ENCODE measurements at regions not wholly inside any gene's neighbourhood (a gene's known extent, or its start where the extent isn't known, plus 50 kb on each side); places are given as distances from the start of the nearest gene placed in this dataset.

- CTCF ChIA-PET = no interaction called here
- POLR2A ChIA-PET = no interaction called here
- H3K4me3 ChIP-seq (ENCODE audit: low read depth, low read length) = no peak overlapping the region
- no peak for DNase-seq (ENCODE audit: low read depth, low spot score)
- no peak for TF ChIP-seq CTCF (IDR thresholded peaks at IDR 0.05; ENCODE audit: insufficient read depth, low read length, missing control alignments)
Observed at GRCh38 chr2:38191516-38191915, 115.6 kb upstream of the CYP1B1 start.

GRCh38 chr2:38190542-38191218 lies 114.7 kb upstream of the CYP1B1 start:
- peak; percentile 62 for DNase-seq (ENCODE audit: low read depth, low spot score)
- no peak for TF ChIP-seq CTCF (IDR thresholded peaks at IDR 0.05; ENCODE audit: insufficient read depth, low read length, missing control alignments)
- ChIA-PET POLR2A (interaction anchor here (0.6 kb wide), 1 partner anchor 854 kb away, joined by 3 read pairs; no protein-coding TSS in a partner anchor), CTCF (no interaction called here)
- H3K4me3 ChIP-seq (ENCODE audit: low read depth, low read length) = no peak overlapping the region

- CTCF ChIA-PET = interaction anchor here (1.2 kb wide), 1 partner anchor 10 kb away, joined by 3 read pairs; no protein-coding TSS in a partner anchor
- no peak for DNase-seq (ENCODE audit: low read depth, low spot score)
- no peak overlapping the region for H3K4me3 ChIP-seq (ENCODE audit: low read depth, low read length)
- POLR2A ChIA-PET = no interaction called here
- TF ChIP-seq CTCF (IDR thresholded peaks at IDR 0.05; ENCODE audit: insufficient read depth, low read length, missing control alignments) = no peak
Observed at GRCh38 chr2:38187541-38188011, 111.6 kb upstream of the CYP1B1 start.

GRCh38 chr2:38185012-38185491 lies 109.1 kb upstream of the CYP1B1 start:
- H3K4me3 ChIP-seq (ENCODE audit: low read depth, low read length) = no peak overlapping the region
- CTCF ChIA-PET = no interaction called here
- DNase-seq (ENCODE audit: low read depth, low spot score) = no peak
- TF ChIP-seq CTCF (IDR thresholded peaks at IDR 0.05; ENCODE audit: insufficient read depth, low read length, missing control alignments) = no peak
- POLR2A ChIA-PET = no interaction called here

GRCh38 chr2:38182492-38183003 lies 106.6 kb upstream of the CYP1B1 start:
- ChIA-PET CTCF (no interaction called here), POLR2A (no interaction called here)
- no peak for TF ChIP-seq CTCF (IDR thresholded peaks at IDR 0.05; ENCODE audit: insufficient read depth, low read length, missing control alignments)
- no peak for DNase-seq (ENCODE audit: low read depth, low spot score)
- no peak overlapping the region for H3K4me3 ChIP-seq (ENCODE audit: low read depth, low read length)

GRCh38 chr2:38181806-38182491 lies 106.0 kb upstream of the CYP1B1 start:
- CTCF ChIA-PET = no interaction called here
- DNase-seq (ENCODE audit: low read depth, low spot score) = no peak
- POLR2A ChIA-PET = no interaction called here
- H3K4me3 ChIP-seq (ENCODE audit: low read depth, low read length) = no peak overlapping the region
- TF ChIP-seq CTCF (IDR thresholded peaks at IDR 0.05; ENCODE audit: insufficient read depth, low read length, missing control alignments) = no peak

All from AG04449 (cell line).